WTC11 (cell line): ENCODE measurements at regions not wholly inside any gene's neighbourhood (a gene's known extent, or its start where the extent isn't known, plus 50 kb on each side); places are given as distances from the start of the nearest gene placed in this dataset.

Source experiments
- CTCF ChIP-seq: fragments of 200-600 bp; IDR thresholded peaks from 2 replicates; pipeline ENCODE4 v1.8.0; 2022; ENCODE audit warnings: antibody characterized with exemption
- ESRRA ChIP-seq: sonication (generic); formaldehyde crosslinking; IDR thresholded peaks from 2 replicates; pipeline ENCODE4 v1.8.1; 2022; ENCODE audit warnings: mild to moderate bottlenecking, missing genetic modification reagents, borderline replicate concordance
- HMGA2 ChIP-seq: fragments of 250-450 bp; sonication (Bioruptor Pico); IDR thresholded peaks from 2 replicates; pipeline ENCODE4 v1.4.0; 2021; ENCODE audit warnings: mild to moderate bottlenecking, moderate library complexity
- NR3C1 ChIP-seq: sonication (generic); formaldehyde crosslinking; conservative IDR thresholded peaks from 2 replicates; pipeline ENCODE4 v1.8.1; 2023; ENCODE audit warnings: low read depth, mild to moderate bottlenecking, missing genetic modification reagents
- TEAD4 ChIP-seq: sonication (generic); formaldehyde crosslinking; IDR thresholded peaks from 2 replicates; pipeline ENCODE4 v1.8.0; 2022; ENCODE audit warnings: mild to moderate bottlenecking, missing genetic modification reagents
- ZBTB21 ChIP-seq: sonication (generic); formaldehyde crosslinking; IDR thresholded peaks from 2 replicates; pipeline ENCODE4 v1.8.1; 2023; ENCODE audit warnings: mild to moderate bottlenecking, missing genetic modification reagents, borderline replicate concordance

GRCh38 chr15:100730655-100731266, 128.4 kb downstream of the ASB7 start:
- TF ChIP-seq TEAD4 (CRISPR knock-in tag) (no peak), NR3C1 (CRISPR knock-in tag) (no peak), HMGA2 (CRISPR knock-in tag) (no peak), CTCF (no peak), ZBTB21 (CRISPR knock-in tag) (no peak), ESRRA (no peak)
